Naive B cell (primary cell): ENCODE measurements at regions not wholly inside any gene's neighbourhood (a gene's known extent, or its start where the extent isn't known, plus 50 kb on each side); places are given as distances from the start of the nearest gene placed in this dataset.
"Not testable (repeated sequence)": the region's sequence is repeated elsewhere in the genome, so short reads cannot be mapped to it uniquely, and the experiment has no call there.

Source experiments
- ATAC-seq, 2 donors: fragments of 150-1000 bp; cut with Tn5 transposase; 2 replicates each; pipeline ENCODE4 v1.10.0; 2021; ENCODE audit warnings: low read depth in 2 of 2, mild to moderate bottlenecking in 2 of 2, moderate library complexity in 2 of 2
- DNase-seq: peaks from one replicate; pipeline ENCODE4 v3.0.0; 2022
- H3K27ac Mint-ChIP-seq, 6 donors: one replicate each; pipeline ENCODE4 v1.8.0; 2020 to 2022; ENCODE audit warnings: mild to moderate bottlenecking in 6 of 6, mixed read lengths in 6 of 6, moderate library complexity in 5 of 6, inconsistent platforms in 2 of 6
- H3K27me3 Mint-ChIP-seq, 3 donors: one replicate each; pipeline ENCODE4 v1.8.0; 2021 to 2022; ENCODE audit warnings: mixed read lengths in 3 of 3, mild to moderate bottlenecking in 1 of 3
- H3K36me3 Mint-ChIP-seq, 2 donors: one replicate each; pipeline ENCODE4 v1.8.0; 2020 to 2022; ENCODE audit warnings: mixed read lengths in 2 of 2, inconsistent platforms in 1 of 2, mild to moderate bottlenecking in 1 of 2
- H3K4me1 Mint-ChIP-seq, 3 donors: one replicate each; pipeline ENCODE4 v1.8.0; 2020 to 2022; ENCODE audit warnings: mixed read lengths in 3 of 3, inconsistent platforms in 1 of 3, mild to moderate bottlenecking in 1 of 3, moderate library complexity in 1 of 3
- H3K4me3 Mint-ChIP-seq, 8 donors: one replicate each; pipeline ENCODE4 v1.8.0; 2020 to 2022; ENCODE audit warnings: mild to moderate bottlenecking in 8 of 8, mixed read lengths in 8 of 8, moderate library complexity in 8 of 8, inconsistent platforms in 2 of 8
- H3K9me3 Mint-ChIP-seq, 7 donors: one replicate each; pipeline ENCODE4 v1.8.0; 2020 to 2022; ENCODE audit warnings: mixed read lengths in 7 of 7, mild to moderate bottlenecking in 5 of 7, inconsistent platforms in 2 of 7, moderate library complexity in 1 of 7

DNA sequence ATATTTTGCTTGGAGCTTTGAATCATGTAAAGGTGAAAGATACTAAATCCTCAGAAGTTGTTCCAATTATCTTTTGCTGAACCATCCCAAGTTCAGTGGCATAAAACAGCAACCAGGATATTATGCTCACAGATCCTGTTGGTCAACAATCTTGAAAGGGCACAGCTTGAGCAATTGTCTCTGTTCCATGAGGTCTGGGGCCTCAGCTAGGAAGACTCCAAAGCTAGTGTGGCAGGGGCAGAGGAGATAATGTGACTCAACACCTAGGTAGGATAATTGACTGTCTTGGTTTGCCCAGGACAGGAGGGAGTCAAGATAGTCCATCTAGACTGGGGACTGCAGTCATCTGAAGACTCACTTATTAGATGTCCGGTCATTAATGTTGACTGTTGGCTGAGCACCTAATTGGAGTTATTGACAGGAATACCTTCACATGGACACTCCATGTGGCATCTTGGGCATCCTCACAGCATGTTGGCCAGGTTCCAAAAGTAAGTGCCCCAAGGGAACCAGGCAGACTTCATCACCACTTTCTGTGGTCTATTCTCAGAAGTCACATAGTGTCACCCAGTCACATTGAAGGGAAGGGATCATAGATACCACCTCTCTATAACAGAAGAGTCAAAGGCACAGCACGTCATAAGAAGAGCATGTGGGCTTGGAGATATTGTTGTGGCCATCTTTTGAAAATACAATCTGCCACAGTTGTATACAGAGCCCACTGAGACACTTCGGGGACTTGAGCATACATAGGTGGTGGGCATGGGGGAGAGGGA is 88.4 kb upstream of the GPBP1 start:
- DNase-seq, result no peak
- no peak for ATAC-seq
- peaks cover 5 to 23% (median 8%) of the 10 kb centered on the region in 3 donors for H3K27me3 Mint-ChIP-seq
- peaks cover 0 to 5% (median 2%) of the 10 kb centered on the region in 7 donors for H3K9me3 Mint-ChIP-seq
- no peak overlapping the region for H3K27ac Mint-ChIP-seq
- no peak overlapping the region for H3K4me3 Mint-ChIP-seq
- H3K4me1 Mint-ChIP-seq, result no peaks in the 10 kb centered on the region
- H3K36me3 Mint-ChIP-seq, result no peaks in the 10 kb centered on the region

DNA sequence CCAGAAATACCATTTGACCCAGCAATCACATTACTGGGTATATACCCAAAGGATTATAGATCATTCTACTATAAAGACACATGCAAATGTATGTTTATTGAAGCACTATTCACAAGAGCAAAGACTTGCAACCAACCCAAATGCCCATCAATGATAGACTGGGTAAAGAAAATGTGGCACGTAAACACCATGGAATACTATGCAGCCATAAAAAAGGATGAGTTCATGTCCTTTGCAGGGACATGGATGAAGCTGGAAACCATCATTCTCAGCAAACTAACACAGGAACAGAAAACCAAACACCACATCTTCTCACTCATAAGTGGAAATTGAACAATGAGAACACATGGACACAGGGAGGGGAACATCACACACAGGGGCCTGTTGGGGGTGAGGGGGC is 85.9 kb upstream of the GPBP1 start:
- H3K4me1 Mint-ChIP-seq, H3K9me3 Mint-ChIP-seq, H3K36me3 Mint-ChIP-seq, DNase-seq, H3K4me3 Mint-ChIP-seq, ATAC-seq, H3K27ac Mint-ChIP-seq, H3K27me3 Mint-ChIP-seq: not testable (repeated sequence)

DNA sequence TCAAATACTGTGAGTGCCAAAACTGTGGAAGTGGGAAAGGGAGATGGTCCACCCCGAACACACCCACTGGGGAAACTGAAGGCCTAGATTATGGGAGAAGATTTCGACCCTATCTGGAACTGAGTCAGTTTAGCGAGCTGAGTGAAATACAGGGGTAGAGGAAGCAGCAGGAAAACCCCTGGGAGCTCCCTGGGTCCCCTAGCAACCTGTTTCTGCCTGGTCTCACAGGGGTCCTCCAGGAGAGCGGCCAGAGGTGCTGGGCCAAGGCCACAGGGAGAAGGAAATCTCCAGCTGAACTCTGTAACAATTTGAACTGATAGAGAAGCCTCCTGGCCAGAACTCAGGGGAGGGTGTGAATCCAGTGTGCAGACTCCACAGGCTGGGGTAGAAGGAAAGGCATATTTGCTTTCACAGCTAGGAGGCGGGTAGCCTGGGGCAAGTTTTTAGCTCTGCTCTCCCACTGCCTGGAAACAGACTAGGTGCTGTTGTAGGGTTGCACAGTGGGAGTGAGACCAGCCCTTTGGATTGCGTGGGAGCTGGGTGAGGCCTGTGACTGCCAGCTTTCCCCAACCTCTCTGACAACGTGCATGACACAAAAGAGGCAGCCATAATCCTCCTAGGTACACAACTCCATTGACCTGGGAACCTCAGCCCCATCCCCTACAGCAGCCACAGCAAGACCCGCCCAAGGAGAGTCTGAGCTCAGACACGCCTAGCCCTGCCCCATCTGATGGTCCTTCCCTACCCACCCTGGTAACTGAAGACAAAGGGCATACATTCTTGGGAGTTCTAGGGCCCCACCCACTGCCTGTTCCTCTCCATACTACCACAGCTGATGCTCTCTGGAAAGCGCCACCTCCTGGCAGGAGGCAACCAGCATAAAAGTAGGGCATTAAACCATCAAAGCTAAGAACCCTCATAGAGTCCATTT is 78.8 kb upstream of the GPBP1 start:
- peaks cover 23 to 49% (median 40%) of the 10 kb centered on the region in 7 donors for H3K9me3 Mint-ChIP-seq
- H3K4me1 Mint-ChIP-seq, result peaks cover 12 to 26% (median 19%) of the 10 kb centered on the region in 3 donors
- H3K27me3 Mint-ChIP-seq, result peaks cover 0 to 4% (median 0%) of the 10 kb centered on the region in 3 donors
- H3K4me3 Mint-ChIP-seq, result peak overlapping the region in 1 of 8 donors; percentile 78
- DNase-seq, result no peak
- peak overlapping the region in 2 of 6 donors; percentile 51 to 77 for H3K27ac Mint-ChIP-seq
- peaks cover 16 to 33% of the 10 kb centered on the region in 2 donors for H3K36me3 Mint-ChIP-seq
- no peak for ATAC-seq

DNA sequence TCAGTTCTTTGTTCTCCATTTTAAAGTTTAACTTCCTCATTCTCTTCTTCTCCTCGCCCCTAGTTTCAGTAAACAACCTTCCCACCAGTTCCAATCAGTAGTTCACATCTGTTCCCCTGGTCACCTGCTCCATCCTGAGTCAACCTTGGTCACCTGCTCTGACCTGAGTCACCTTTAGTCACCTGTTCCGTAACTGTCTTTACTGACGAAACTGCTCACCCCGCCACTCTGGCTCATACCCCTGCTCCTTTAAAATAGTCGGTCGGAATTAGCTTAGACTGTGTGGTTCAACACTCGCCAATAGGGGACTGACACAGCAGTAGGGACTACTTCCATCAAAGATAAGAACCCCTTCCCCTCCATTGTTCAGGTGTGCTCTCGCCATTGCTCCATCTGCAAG is 76.3 kb upstream of the GPBP1 start:
- DNase-seq (peak; percentile 46), ATAC-seq (peak; percentile 50 to 62)
- Mint-ChIP-seq H3K9me3 (peaks cover 23 to 58% (median 43%) of the 10 kb centered on the region in 7 donors), H3K27me3 (peaks cover 0 to 4% (median 0%) of the 10 kb centered on the region in 3 donors), H3K4me1 (peaks cover 12 to 26% (median 19%) of the 10 kb centered on the region in 3 donors), H3K4me3 (peak overlapping the region in 4 of 8 donors; percentile 3 to 78 (median 31)), H3K27ac (peak overlapping the region; percentile 14 to 96 (median 65)), H3K36me3 (peaks cover 16 to 33% of the 10 kb centered on the region in 2 donors)

DNA sequence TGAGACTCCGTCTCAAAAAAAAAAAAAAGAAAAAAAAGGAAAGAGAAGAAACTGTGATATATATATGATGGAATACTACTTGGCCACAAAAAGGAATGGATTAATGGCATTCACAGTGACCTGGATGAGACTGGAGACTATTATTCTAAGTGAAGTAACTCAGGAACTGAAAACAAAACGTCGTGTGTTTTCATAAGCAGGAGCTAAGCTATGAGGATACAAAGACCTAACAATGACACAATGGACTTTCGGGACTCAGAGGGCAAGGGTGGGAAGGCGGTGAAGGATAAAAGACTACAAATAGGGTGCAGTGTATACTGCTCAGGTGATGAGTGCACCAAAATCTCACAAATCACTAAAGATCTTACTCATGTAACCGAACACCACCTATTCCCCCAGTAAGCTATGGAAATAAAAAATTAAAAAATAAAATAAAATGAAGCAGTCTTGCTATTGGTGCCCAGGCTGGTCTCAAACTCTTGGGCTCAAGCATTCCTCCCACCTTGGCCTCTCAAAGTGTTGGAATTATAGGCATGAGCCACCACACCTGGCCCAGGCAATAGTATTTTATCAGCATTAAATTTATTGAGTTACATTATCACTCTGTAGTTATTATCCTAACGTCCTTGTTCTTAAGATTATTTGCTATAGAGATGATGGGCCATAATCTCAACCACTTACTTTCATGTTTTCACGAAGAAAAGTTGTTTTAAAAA is 71.5 kb upstream of the GPBP1 start:
- no peak for ATAC-seq
- Mint-ChIP-seq H3K9me3 (peaks cover 9 to 34% (median 26%) of the 10 kb centered on the region in 7 donors), H3K4me3 (no peak overlapping the region), H3K36me3 (peaks cover 11 to 15% of the 10 kb centered on the region in 2 donors), H3K27me3 (peaks cover 0 to 22% (median 13%) of the 10 kb centered on the region in 3 donors), H3K27ac (peak overlapping the region in 2 of 6 donors; percentile 43 to 50), H3K4me1 (peaks cover 0 to 10% (median 7%) of the 10 kb centered on the region in 3 donors)
- no peak for DNase-seq

DNA sequence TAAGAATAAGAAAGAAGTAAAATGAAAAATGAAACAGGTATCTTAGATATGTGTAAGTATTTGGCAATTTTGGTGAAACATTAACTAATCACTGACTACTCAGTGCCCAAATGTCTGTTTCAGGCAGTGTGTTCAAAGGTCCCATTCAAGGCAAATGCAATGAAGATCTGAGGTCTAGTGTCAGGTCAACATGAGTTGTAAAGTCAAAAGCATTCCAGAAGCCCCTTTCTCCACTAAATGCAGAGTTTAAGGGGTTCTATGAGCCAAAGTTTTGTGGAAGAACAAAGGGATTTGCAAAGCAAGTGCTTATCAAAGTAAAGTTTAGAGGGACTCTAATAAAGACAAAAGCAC is 71.0 kb upstream of the GPBP1 start:
- peaks cover 0 to 22% (median 13%) of the 10 kb centered on the region in 3 donors for H3K27me3 Mint-ChIP-seq
- H3K27ac Mint-ChIP-seq, result no peak overlapping the region
- ATAC-seq (no peak), DNase-seq (no peak)
- H3K4me1 Mint-ChIP-seq, result peaks cover 0 to 5% (median 4%) of the 10 kb centered on the region in 3 donors
- H3K4me3 Mint-ChIP-seq, result no peak overlapping the region
- peaks cover 6 to 10% of the 10 kb centered on the region in 2 donors for H3K36me3 Mint-ChIP-seq
- peaks cover 5 to 29% (median 20%) of the 10 kb centered on the region in 7 donors for H3K9me3 Mint-ChIP-seq

DNA sequence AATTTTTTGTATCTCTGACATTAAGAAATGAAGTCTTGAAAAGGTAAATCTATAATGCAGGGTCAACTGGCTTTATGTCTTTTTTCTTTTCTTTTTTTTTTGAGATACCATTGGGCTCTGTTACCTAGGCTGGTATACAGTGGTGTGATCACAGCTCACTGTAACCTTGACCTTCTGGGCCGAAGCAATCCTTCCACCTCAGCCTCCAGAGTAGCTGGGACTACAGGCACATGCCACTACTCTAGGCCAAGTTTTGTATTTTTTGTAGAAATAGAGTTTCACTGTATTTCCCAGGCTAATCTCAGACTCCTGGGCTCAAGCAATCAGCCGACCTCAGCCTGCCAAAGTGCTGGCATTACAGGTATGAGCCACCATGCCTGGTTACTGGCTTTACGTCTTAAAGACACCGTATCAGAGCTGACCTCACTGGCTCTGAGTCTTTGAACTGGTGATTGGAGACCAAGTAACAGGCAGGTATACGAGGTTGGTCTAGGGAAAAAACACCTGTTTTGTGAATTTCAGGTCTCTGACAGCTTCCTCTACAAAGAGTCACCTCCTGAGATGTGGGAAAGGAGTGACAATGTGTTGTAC is 70.4 kb upstream of the GPBP1 start:
- Mint-ChIP-seq H3K27ac (no peak overlapping the region), H3K4me3 (no peak overlapping the region), H3K36me3 (peaks cover 4 to 5% of the 10 kb centered on the region in 2 donors), H3K9me3 (peaks cover 2 to 23% (median 15%) of the 10 kb centered on the region in 7 donors), H3K4me1 (peaks cover 0 to 3% (median 2%) of the 10 kb centered on the region in 3 donors), H3K27me3 (peaks cover 0 to 22% (median 13%) of the 10 kb centered on the region in 3 donors)
- DNase-seq (no peak), ATAC-seq (no peak)

DNA sequence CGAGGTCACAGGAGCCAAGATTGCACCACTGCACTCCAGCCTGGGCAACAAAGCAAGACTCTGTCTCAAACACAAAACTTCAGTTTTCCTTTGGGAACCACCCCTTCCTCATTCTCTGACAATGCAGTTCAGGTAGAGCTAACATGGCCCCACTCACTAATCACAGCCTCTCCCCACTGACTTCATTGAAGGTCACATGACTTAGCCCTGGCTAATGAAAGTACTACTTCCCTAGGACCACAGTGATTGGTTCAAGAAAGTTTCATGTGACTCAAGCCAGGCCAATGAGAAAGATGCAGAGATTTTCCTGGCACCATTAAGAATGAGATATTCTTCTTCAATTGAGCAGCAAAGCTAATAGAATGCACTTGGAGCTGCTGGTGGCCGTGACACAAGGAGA is 67.2 kb upstream of the GPBP1 start:
- peaks cover 0 to 18% (median 13%) of the 10 kb centered on the region in 3 donors for H3K27me3 Mint-ChIP-seq
- H3K4me3 Mint-ChIP-seq, result no peak overlapping the region
- H3K27ac Mint-ChIP-seq, result no peak overlapping the region
- DNase-seq (no peak), ATAC-seq (no peak)
- peaks cover 0 to 5% of the 10 kb centered on the region in 2 donors for H3K36me3 Mint-ChIP-seq
- peaks cover 0 to 4% (median 0%) of the 10 kb centered on the region in 7 donors for H3K9me3 Mint-ChIP-seq
- H3K4me1 Mint-ChIP-seq, result no peaks in the 10 kb centered on the region

DNA sequence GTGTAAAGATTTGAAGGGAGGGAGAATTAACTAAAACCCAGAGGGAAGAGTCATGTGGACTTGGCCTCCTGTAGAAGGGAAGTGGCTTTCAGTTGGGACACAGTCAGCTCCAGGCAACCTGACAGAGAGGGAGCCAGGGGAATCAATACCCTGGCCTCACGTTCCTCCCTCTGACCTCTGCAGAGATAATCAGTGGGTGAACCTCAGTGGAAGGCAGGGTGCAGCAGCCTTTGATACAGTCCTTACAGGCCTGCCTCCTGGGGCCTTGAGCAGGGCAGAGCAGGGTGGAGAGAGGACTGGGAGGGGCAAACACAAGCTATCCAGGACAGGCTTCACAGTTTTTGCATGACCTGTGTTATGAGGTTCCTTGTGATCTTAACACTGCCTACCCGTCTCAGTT is 61.9 kb upstream of the GPBP1 start:
- peaks cover 0 to under 1% (median 0%) of the 10 kb centered on the region in 3 donors for H3K27me3 Mint-ChIP-seq
- ATAC-seq, result no peak
- H3K4me1 Mint-ChIP-seq, result no peaks in the 10 kb centered on the region

DNA sequence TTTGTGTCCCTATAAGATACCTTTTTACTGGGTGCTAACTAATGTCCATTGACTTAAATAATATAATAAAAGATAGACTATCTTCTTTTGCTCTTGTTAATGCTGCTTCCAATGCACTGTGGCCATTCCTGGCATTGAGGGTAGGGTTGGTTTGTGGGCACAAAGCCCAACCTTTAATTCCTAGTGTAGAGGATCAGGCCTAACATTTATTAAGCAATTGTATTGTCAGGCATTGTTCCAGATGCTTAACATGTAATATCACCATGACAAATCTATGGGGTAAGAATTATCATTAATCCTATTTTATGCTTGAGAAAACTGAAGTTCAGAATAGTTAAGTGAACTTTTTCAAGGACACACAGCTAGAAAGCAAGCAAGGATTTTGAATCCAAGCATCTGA is 60.4 kb upstream of the GPBP1 start:
- DNase-seq, result no peak
- H3K36me3 Mint-ChIP-seq, result no peaks in the 10 kb centered on the region
- ATAC-seq, result no peak
- no peak overlapping the region for H3K4me3 Mint-ChIP-seq
- H3K27me3 Mint-ChIP-seq, result no peaks in the 10 kb centered on the region
- no peaks in the 10 kb centered on the region for H3K9me3 Mint-ChIP-seq
- no peak overlapping the region for H3K27ac Mint-ChIP-seq
- H3K4me1 Mint-ChIP-seq, result no peaks in the 10 kb centered on the region

More for the DNA sequence above, 61.9 kb upstream of the GPBP1 start:
- Mint-ChIP-seq H3K36me3 (peaks cover 0 to under 1% of the 10 kb centered on the region in 2 donors), H3K9me3 (no peaks in the 10 kb centered on the region), H3K4me3 (no peak overlapping the region), H3K27ac (no peak overlapping the region)
- no peak for DNase-seq

DNA sequence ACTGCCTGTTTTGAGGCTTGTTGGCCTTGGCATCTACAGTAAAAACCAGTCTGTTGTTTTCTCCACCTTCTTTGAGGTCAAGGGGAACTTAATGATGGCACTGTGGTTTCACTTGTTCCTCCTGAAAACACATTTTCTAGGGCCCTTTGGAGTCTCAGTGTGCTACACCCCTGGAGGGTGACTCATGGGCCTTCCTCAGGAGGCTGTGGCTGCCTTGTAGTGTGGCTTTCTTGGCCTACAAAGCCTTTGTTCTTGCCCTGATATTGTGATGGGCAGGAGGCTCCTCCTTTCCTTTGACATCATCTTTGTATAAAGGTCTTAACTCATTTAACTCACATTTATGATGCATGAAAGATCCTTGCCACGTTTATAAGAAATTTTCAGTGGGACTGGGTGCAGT is 56.3 kb upstream of the GPBP1 start:
- no peaks in the 10 kb centered on the region for H3K36me3 Mint-ChIP-seq
- H3K4me3 Mint-ChIP-seq, result no peak overlapping the region
- ATAC-seq, result no peak
- H3K4me1 Mint-ChIP-seq, result no peaks in the 10 kb centered on the region
- peaks cover 0 to 3% (median 1%) of the 10 kb centered on the region in 7 donors for H3K9me3 Mint-ChIP-seq
- DNase-seq, result no peak
- no peak overlapping the region for H3K27ac Mint-ChIP-seq
- H3K27me3 Mint-ChIP-seq, result no peaks in the 10 kb centered on the region

DNA sequence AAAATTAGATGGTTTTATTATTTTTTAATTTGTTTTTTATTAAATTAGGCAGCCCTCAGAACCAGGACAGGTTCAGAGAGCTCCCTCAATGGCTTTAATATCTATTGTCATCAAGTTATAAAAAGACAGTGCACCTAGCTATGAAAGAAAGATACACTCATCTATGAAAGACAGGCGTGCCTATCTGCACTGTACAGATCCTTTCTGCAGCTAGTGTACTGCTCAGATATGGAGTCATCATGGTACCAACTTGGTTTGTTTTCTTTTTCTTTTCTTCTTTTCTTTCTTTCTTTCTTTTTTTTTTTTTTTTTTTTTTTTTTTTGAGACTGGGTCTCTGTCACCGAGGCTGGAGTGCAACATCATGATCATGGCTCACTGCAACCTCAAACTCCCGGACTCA is 54.8 kb upstream of the GPBP1 start:
- Mint-ChIP-seq H3K4me3 (no peak overlapping the region), H3K4me1 (no peaks in the 10 kb centered on the region), H3K36me3 (no peaks in the 10 kb centered on the region), H3K27me3 (no peaks in the 10 kb centered on the region), H3K27ac (no peak overlapping the region), H3K9me3 (peaks cover 3 to 18% (median 9%) of the 10 kb centered on the region in 7 donors)
- no peak for DNase-seq
- ATAC-seq, result no peak

DNA sequence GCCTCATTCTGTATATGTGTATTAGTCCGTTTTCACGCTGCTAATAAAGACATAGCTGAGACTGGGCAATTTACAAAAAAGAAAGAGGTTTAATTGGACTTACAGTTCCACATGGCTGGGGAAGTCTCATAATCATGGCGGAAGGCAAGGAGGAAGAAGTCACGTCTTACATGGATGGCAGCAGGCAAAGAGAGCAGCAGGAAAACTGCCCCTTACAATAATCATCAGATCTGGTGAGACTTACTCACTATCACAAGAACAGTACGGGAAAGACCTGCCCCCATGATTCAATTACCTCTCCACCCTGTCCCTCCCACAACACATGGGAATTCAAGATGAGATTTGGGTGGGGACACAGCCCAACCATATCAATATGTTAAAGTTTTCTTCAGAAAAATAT is 49.8 kb upstream of the GPBP1 start:
- Mint-ChIP-seq H3K4me1 (no peaks in the 10 kb centered on the region), H3K27ac (peak overlapping the region in 1 of 6 donors; percentile 1), H3K4me3 (no peak overlapping the region), H3K36me3 (no peaks in the 10 kb centered on the region), H3K27me3 (no peaks in the 10 kb centered on the region), H3K9me3 (peaks cover 4 to 20% (median 9%) of the 10 kb centered on the region in 7 donors)
- DNase-seq (no peak), ATAC-seq (no peak)
